HG02571 (cell line): ENCODE measurements at regions not wholly inside any gene's neighbourhood (a gene's known extent, or its start where the extent isn't known, plus 50 kb on each side); places are given as distances from the start of the nearest gene placed in this dataset.

ENCODE experiments used
- ATAC-seq: cut with Tn5 transposase; IDR thresholded peaks from one replicate; pipeline ENCODE4 v1.9.1; 2021; ENCODE audit warnings: mild to moderate bottlenecking, moderate library complexity; ENCODE audit not compliant: unreplicated experiment

GRCh38 chr20:12264711-12265110 lies 347.0 kb downstream of the BTBD3 start:
- ATAC-seq, result no peak

- no peak for ATAC-seq
These were observed 348.0 kb downstream of the BTBD3 start for GRCh38 chr20:12265662-12266061.

- no peak for ATAC-seq
These were observed 351.9 kb downstream of the BTBD3 start for GRCh38 chr20:12269579-12269978.

- ATAC-seq, result no peak
These were observed 353.2 kb downstream of the BTBD3 start for GRCh38 chr20:12270863-12271262.

GRCh38 chr20:12276011-12276673 lies 358.4 kb downstream of the BTBD3 start:
- no peak for ATAC-seq

GRCh38 chr20:12287575-12287974 lies 369.9 kb downstream of the BTBD3 start:
- no peak for ATAC-seq

- ATAC-seq, result no peak
These were observed 371.8 kb downstream of the BTBD3 start for GRCh38 chr20:12289465-12289864.

GRCh38 chr20:12291386-12291785 lies 373.7 kb downstream of the BTBD3 start:
- no peak for ATAC-seq

- ATAC-seq, result no peak
These were observed 376.2 kb downstream of the BTBD3 start for GRCh38 chr20:12293900-12294299.

GRCh38 chr20:12294678-12295077 lies 377.0 kb downstream of the BTBD3 start:
- no peak for ATAC-seq

- ATAC-seq, result no peak
These were observed 387.7 kb downstream of the BTBD3 start for GRCh38 chr20:12305188-12305950.

- ATAC-seq, result no peak
These were observed 388.4 kb downstream of the BTBD3 start for GRCh38 chr20:12306107-12306506.

- no peak for ATAC-seq
These were observed 393.6 kb downstream of the BTBD3 start for GRCh38 chr20:12311094-12311865.

- ATAC-seq, result no peak
These were observed 398.0 kb downstream of the BTBD3 start for GRCh38 chr20:12315652-12316051.

GRCh38 chr20:12316794-12317193 lies 399.1 kb downstream of the BTBD3 start:
- ATAC-seq, result no peak

GRCh38 chr20:12317433-12317832 lies 399.7 kb downstream of the BTBD3 start:
- no peak for ATAC-seq

- ATAC-seq, result no peak
These were observed 400.4 kb downstream of the BTBD3 start for GRCh38 chr20:12318043-12318442.

GRCh38 chr20:12321736-12322135 lies 404.0 kb downstream of the BTBD3 start:
- ATAC-seq, result no peak

GRCh38 chr20:12327205-12327604 lies 409.5 kb downstream of the BTBD3 start:
- ATAC-seq, result no peak

- ATAC-seq, result no peak
These were observed 413.5 kb downstream of the BTBD3 start for GRCh38 chr20:12331236-12331635.

GRCh38 chr20:12337601-12338000 lies 419.9 kb downstream of the BTBD3 start:
- ATAC-seq, result no peak

- no peak for ATAC-seq
These were observed 428.3 kb downstream of the BTBD3 start for GRCh38 chr20:12345978-12346377.
